SJSA1 (cell line): ENCODE measurements at regions not wholly inside any gene's neighbourhood (a gene's known extent, or its start where the extent isn't known, plus 50 kb on each side); places are given as distances from the start of the nearest gene placed in this dataset.

Source experiments
- DNase-seq, 2 experiments: peaks; one replicate each; pipeline ENCODE4 v3.0.0-alpha.2; 2015 to 2020; ENCODE audit warnings: low spot score in 2 of 2, low read depth in 1 of 2
- H3K27ac ChIP-seq: fragments of 250-450 bp; sonication (Bioruptor Pico); 2 replicates; pipeline ENCODE4 v1.5.1; 2020; ENCODE audit warnings: mild to moderate bottlenecking, moderate library complexity
- H3K27me3 ChIP-seq: fragments of 250-450 bp; sonication (Bioruptor Pico); replicated peaks from 2 replicates; pipeline ENCODE4 v1.5.1; 2020; ENCODE audit warnings: mild to moderate bottlenecking, moderate library complexity
- H3K36me3 ChIP-seq: fragments of 250-450 bp; sonication (Bioruptor Pico); 2 replicates; pipeline ENCODE4 v1.5.1; 2020; ENCODE audit warnings: mild to moderate bottlenecking
- H3K4me1 ChIP-seq: fragments of 250-450 bp; sonication (Bioruptor Pico); replicated peaks from 2 replicates; pipeline ENCODE4 v1.6.1; 2021; ENCODE audit warnings: mild to moderate bottlenecking
- H3K4me3 ChIP-seq: fragments of 250-450 bp; sonication (Bioruptor Pico); 2 replicates; pipeline ENCODE4 v1.5.1; 2020; ENCODE audit warnings: mild to moderate bottlenecking
- H3K9me3 ChIP-seq: fragments of 250-450 bp; sonication (Bioruptor Pico); replicated peaks from 2 replicates; pipeline ENCODE4 v1.5.1; 2020; ENCODE audit warnings: mild to moderate bottlenecking

- no peak for DNase-seq
- H3K9me3 ChIP-seq = peaks cover 2% of the 10 kb centered on the region; the same call in 1 of the 2 replicates
- H3K27ac ChIP-seq = no peak overlapping the region
- H3K4me3 ChIP-seq = no peak overlapping the region
- H3K27me3 ChIP-seq = no peaks in the 10 kb centered on the region
- no peaks in the 10 kb centered on the region for H3K4me1 ChIP-seq
- no peaks in the 10 kb centered on the region for H3K36me3 ChIP-seq
Observed at GRCh38 chr5:97788369-97788768, 605.3 kb upstream of the RIOK2 start.

GRCh38 chr5:97797994-97798451 is 615.0 kb upstream of the RIOK2 start:
- no peak for DNase-seq
- no peak overlapping the region for H3K27ac ChIP-seq

GRCh38 chr5:97801461-97801860 is 618.4 kb upstream of the RIOK2 start:
- no peaks in the 10 kb centered on the region for H3K36me3 ChIP-seq
- no peak overlapping the region for H3K27ac ChIP-seq
- no peaks in the 10 kb centered on the region for H3K4me1 ChIP-seq
- no peaks in the 10 kb centered on the region for H3K27me3 ChIP-seq
- H3K9me3 ChIP-seq = no peaks in the 10 kb centered on the region
- DNase-seq = no peak
- no peak overlapping the region for H3K4me3 ChIP-seq

More at GRCh38 chr5:97797994-97798451, 615.0 kb upstream of the RIOK2 start:
- no peaks in the 10 kb centered on the region for H3K4me1 ChIP-seq
- H3K4me3 ChIP-seq = no peak overlapping the region
- no peaks in the 10 kb centered on the region for H3K27me3 ChIP-seq
- no peaks in the 10 kb centered on the region for H3K36me3 ChIP-seq
- no peaks in the 10 kb centered on the region for H3K9me3 ChIP-seq

GRCh38 chr5:97820138-97820537 is 637.1 kb upstream of the RIOK2 start:
- Histone ChIP-seq H3K4me1 (no peaks in the 10 kb centered on the region), H3K4me3 (no peak overlapping the region), H3K27ac (no peak overlapping the region), H3K36me3 (no peaks in the 10 kb centered on the region), H3K27me3 (no peaks in the 10 kb centered on the region), H3K9me3 (no peaks in the 10 kb centered on the region)
- DNase-seq = no peak

- H3K27ac ChIP-seq = no peak overlapping the region
- H3K4me1 ChIP-seq = no peaks in the 10 kb centered on the region
- no peaks in the 10 kb centered on the region for H3K9me3 ChIP-seq
- peaks cover 14% of the 10 kb centered on the region; the same call in 1 of the 2 replicates for H3K27me3 ChIP-seq
- DNase-seq = no peak
- H3K36me3 ChIP-seq = no peaks in the 10 kb centered on the region
- H3K4me3 ChIP-seq = no peak overlapping the region
Observed at GRCh38 chr5:97832645-97833296, 649.7 kb upstream of the RIOK2 start.

GRCh38 chr5:97834561-97834960 is 651.5 kb upstream of the RIOK2 start:
- peaks cover 14% of the 10 kb centered on the region; the same call in 1 of the 2 replicates for H3K27me3 ChIP-seq
- H3K4me1 ChIP-seq = no peaks in the 10 kb centered on the region
- no peak overlapping the region for H3K4me3 ChIP-seq
- no peak overlapping the region for H3K27ac ChIP-seq
- DNase-seq = no peak
- H3K9me3 ChIP-seq = no peaks in the 10 kb centered on the region
- H3K36me3 ChIP-seq = no peaks in the 10 kb centered on the region

GRCh38 chr5:97835112-97835511 is 652.1 kb upstream of the RIOK2 start:
- Histone ChIP-seq H3K36me3 (no peaks in the 10 kb centered on the region), H3K4me1 (no peaks in the 10 kb centered on the region), H3K27ac (no peak overlapping the region), H3K9me3 (no peaks in the 10 kb centered on the region), H3K27me3 (peaks cover 14% of the 10 kb centered on the region; the same call in 1 of the 2 replicates), H3K4me3 (no peak overlapping the region)
- DNase-seq = no peak

- no peak for DNase-seq
- peaks cover 18% of the 10 kb centered on the region for H3K27me3 ChIP-seq
- no peaks in the 10 kb centered on the region for H3K36me3 ChIP-seq
- no peaks in the 10 kb centered on the region for H3K4me1 ChIP-seq
- no peaks in the 10 kb centered on the region for H3K9me3 ChIP-seq
- no peak overlapping the region for H3K4me3 ChIP-seq
- H3K27ac ChIP-seq = no peak overlapping the region
Observed at GRCh38 chr5:97836816-97837215, 653.8 kb upstream of the RIOK2 start.

- no peaks in the 10 kb centered on the region for H3K36me3 ChIP-seq
- DNase-seq = peak in 1 of 2 experiments; percentile 48
- H3K4me3 ChIP-seq = no peak overlapping the region
- no peaks in the 10 kb centered on the region for H3K4me1 ChIP-seq
- peaks cover 18% of the 10 kb centered on the region for H3K27me3 ChIP-seq
- H3K27ac ChIP-seq = no peak overlapping the region
- H3K9me3 ChIP-seq = no peaks in the 10 kb centered on the region
Observed at GRCh38 chr5:97838214-97838613, 655.2 kb upstream of the RIOK2 start.

GRCh38 chr5:97839341-97840086 is 656.5 kb upstream of the RIOK2 start:
- H3K4me1 ChIP-seq = no peaks in the 10 kb centered on the region
- H3K27me3 ChIP-seq = peaks cover 14% of the 10 kb centered on the region
- no peak overlapping the region for H3K27ac ChIP-seq
- no peak overlapping the region for H3K4me3 ChIP-seq
- no peak for DNase-seq
- H3K36me3 ChIP-seq = no peaks in the 10 kb centered on the region
- no peaks in the 10 kb centered on the region for H3K9me3 ChIP-seq

- Histone ChIP-seq H3K27me3 (peaks cover 8% of the 10 kb centered on the region; the same call in 1 of the 2 replicates), H3K9me3 (no peaks in the 10 kb centered on the region), H3K4me3 (no peak overlapping the region), H3K36me3 (no peaks in the 10 kb centered on the region), H3K4me1 (no peaks in the 10 kb centered on the region), H3K27ac (no peak overlapping the region)
- no peak for DNase-seq
Observed at GRCh38 chr5:97840643-97841042, 657.6 kb upstream of the RIOK2 start.

- Histone ChIP-seq H3K4me3 (no peak overlapping the region), H3K27me3 (peaks cover 9% of the 10 kb centered on the region), H3K36me3 (no peaks in the 10 kb centered on the region), H3K27ac (no peak overlapping the region), H3K4me1 (no peaks in the 10 kb centered on the region), H3K9me3 (no peaks in the 10 kb centered on the region)
- no peak for DNase-seq
Observed at GRCh38 chr5:97842687-97843086, 659.6 kb upstream of the RIOK2 start.

- DNase-seq = no peak
- Histone ChIP-seq H3K9me3 (no peaks in the 10 kb centered on the region), H3K36me3 (no peaks in the 10 kb centered on the region), H3K27me3 (peaks cover 15% of the 10 kb centered on the region), H3K4me3 (no peak overlapping the region), H3K4me1 (no peaks in the 10 kb centered on the region), H3K27ac (no peak overlapping the region)
Observed at GRCh38 chr5:97844797-97845196, 661.8 kb upstream of the RIOK2 start.

GRCh38 chr5:97846643-97847042 is 663.6 kb upstream of the RIOK2 start:
- H3K9me3 ChIP-seq = no peaks in the 10 kb centered on the region

More at GRCh38 chr5:97846643-97847042, 663.6 kb upstream of the RIOK2 start:
- no peak for DNase-seq
- Histone ChIP-seq H3K4me3 (no peak overlapping the region), H3K27ac (no peak overlapping the region), H3K4me1 (no peaks in the 10 kb centered on the region), H3K36me3 (no peaks in the 10 kb centered on the region), H3K27me3 (peaks cover 11% of the 10 kb centered on the region; the same call in 1 of the 2 replicates)
